Mesothelial cell of epicardium (in vitro differentiated cells): ENCODE measurements at regions not wholly inside any gene's neighbourhood (a gene's known extent, or its start where the extent isn't known, plus 50 kb on each side); places are given as distances from the start of the nearest gene placed in this dataset.
A peak's percentile ranks its signal among the peaks of the same experiment; 100 is the strongest.

Source experiments
- DNase-seq, 2 experiments: peaks; one replicate each; pipeline ENCODE4 v3.0.0; 2021; ENCODE audit warnings: low spot score in 2 of 2; ENCODE audit not compliant: unreplicated experiment in 2 of 2
- H3K27ac Mint-ChIP-seq: 2 replicates; pipeline ENCODE4 v1.8.0; 2021; ENCODE audit warnings: mixed read lengths
- H3K27me3 Mint-ChIP-seq: 2 replicates; pipeline ENCODE4 v1.8.0; 2021; ENCODE audit warnings: low read depth, mixed read lengths
- H3K36me3 Mint-ChIP-seq: 2 replicates; pipeline ENCODE4 v1.8.0; 2021; ENCODE audit warnings: mixed read lengths
- H3K4me1 Mint-ChIP-seq: 2 replicates; pipeline ENCODE4 v1.8.0; 2021; ENCODE audit warnings: mixed read lengths
- H3K4me3 Mint-ChIP-seq: 2 replicates; pipeline ENCODE4 v1.8.0; 2021; ENCODE audit warnings: mild to moderate bottlenecking, moderate library complexity, mixed read lengths
- H3K9me3 Mint-ChIP-seq: 2 replicates; pipeline ENCODE4 v1.8.0; 2021; ENCODE audit warnings: mixed read lengths
- TF ChIP-seq, protein P1 (sequence below): fragments of 200-600 bp; sonication (generic); IDR thresholded peaks from one replicate; pipeline ENCODE4 v1.5.0; 2021; ENCODE audit warnings: antibody characterized with exemption; ENCODE audit not compliant: unreplicated experiment

DNA sequence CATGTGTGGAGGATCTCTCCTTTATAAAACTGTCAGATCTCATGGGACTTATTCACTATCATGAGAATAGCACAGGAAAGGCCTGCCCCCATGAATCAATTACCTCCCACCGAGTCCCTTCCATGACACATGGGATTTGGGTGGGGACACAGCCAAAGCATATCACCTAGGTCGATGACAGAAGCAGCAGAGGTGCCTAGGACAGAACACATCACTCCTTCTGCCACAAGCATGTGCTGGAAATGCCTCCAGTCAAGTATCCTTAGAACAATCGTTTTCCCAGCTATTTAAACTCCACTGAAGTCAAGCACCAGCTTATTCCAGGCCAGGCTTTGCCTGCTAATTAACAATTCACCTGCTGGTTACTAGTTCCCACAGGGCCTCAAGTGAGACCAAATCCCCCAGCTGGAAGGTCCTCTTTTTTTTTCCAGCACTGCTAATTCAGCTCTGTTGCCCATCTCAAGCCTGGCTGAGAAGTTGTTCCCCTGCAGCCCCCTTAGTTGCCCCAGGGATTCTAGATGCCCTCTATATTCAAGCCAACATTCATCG is 212.3 kb upstream of the NUDT4 start:
- Mint-ChIP-seq H3K4me1 (peaks cover 8% of the 10 kb centered on the region), H3K27me3 (no peaks in the 10 kb centered on the region), H3K27ac (no peak overlapping the region), H3K36me3 (no peaks in the 10 kb centered on the region), H3K4me3 (no peak overlapping the region), H3K9me3 (peaks cover 4% of the 10 kb centered on the region)
- no peak for DNase-seq
- TF ChIP-seq, protein P1, sequence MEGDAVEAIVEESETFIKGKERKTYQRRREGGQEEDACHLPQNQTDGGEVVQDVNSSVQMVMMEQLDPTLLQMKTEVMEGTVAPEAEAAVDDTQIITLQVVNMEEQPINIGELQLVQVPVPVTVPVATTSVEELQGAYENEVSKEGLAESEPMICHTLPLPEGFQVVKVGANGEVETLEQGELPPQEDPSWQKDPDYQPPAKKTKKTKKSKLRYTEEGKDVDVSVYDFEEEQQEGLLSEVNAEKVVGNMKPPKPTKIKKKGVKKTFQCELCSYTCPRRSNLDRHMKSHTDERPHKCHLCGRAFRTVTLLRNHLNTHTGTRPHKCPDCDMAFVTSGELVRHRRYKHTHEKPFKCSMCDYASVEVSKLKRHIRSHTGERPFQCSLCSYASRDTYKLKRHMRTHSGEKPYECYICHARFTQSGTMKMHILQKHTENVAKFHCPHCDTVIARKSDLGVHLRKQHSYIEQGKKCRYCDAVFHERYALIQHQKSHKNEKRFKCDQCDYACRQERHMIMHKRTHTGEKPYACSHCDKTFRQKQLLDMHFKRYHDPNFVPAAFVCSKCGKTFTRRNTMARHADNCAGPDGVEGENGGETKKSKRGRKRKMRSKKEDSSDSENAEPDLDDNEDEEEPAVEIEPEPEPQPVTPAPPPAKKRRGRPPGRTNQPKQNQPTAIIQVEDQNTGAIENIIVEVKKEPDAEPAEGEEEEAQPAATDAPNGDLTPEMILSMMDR = no peak

GRCh38 chr12:93166541-93167307 is 211.0 kb upstream of the NUDT4 start:
- Mint-ChIP-seq H3K4me3 (no peak overlapping the region), H3K36me3 (no peaks in the 10 kb centered on the region), H3K27me3 (no peaks in the 10 kb centered on the region), H3K4me1 (peaks cover 10% of the 10 kb centered on the region), H3K9me3 (no peaks in the 10 kb centered on the region), H3K27ac (no peak overlapping the region)
- DNase-seq = no peak
- TF ChIP-seq, protein P1 = no peak

GRCh38 chr12:93167331-93167730 is 210.4 kb upstream of the NUDT4 start:
- Mint-ChIP-seq H3K27me3 (no peaks in the 10 kb centered on the region), H3K27ac (no peak overlapping the region), H3K4me1 (peaks cover 10% of the 10 kb centered on the region), H3K36me3 (no peaks in the 10 kb centered on the region), H3K4me3 (no peak overlapping the region), H3K9me3 (no peaks in the 10 kb centered on the region)
- TF ChIP-seq, protein P1 = no peak
- no peak for DNase-seq

GRCh38 chr12:93167841-93168492 is 209.8 kb upstream of the NUDT4 start:
- TF ChIP-seq, protein P1 = no peak
- no peaks in the 10 kb centered on the region for H3K27me3 Mint-ChIP-seq
- peaks cover 10% of the 10 kb centered on the region for H3K4me1 Mint-ChIP-seq
- no peak for DNase-seq
- H3K9me3 Mint-ChIP-seq = no peaks in the 10 kb centered on the region
- peak overlapping the region; percentile 73 for H3K4me3 Mint-ChIP-seq
- peak overlapping the region; percentile 92 for H3K27ac Mint-ChIP-seq
- no peaks in the 10 kb centered on the region for H3K36me3 Mint-ChIP-seq

DNA sequence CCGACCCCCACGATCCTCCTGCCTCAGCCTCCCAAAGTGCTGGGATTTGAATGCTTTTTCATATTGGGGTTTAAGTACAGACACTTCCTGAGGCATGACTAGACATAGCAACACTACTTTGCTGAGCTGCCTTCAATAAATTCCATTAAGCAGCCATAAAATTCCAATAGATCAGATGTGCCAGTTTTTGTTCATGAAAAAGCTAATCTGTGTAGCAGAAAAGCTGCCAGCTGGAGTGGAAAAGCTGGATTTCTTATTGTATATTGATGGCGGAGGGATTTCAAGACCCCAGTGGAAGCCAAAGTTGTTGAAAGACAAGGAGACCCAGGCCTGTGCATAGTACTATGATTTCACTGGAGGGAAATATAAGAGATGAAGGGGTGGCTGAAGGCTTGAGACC is 209.0 kb upstream of the NUDT4 start:
- TF ChIP-seq, protein P1 = no peak
- peak overlapping the region; percentile 6 for H3K4me3 Mint-ChIP-seq
- no peak for DNase-seq
- no peak overlapping the region for H3K27ac Mint-ChIP-seq
- peaks cover 10% of the 10 kb centered on the region for H3K4me1 Mint-ChIP-seq
- no peaks in the 10 kb centered on the region for H3K27me3 Mint-ChIP-seq
- H3K9me3 Mint-ChIP-seq = no peaks in the 10 kb centered on the region
- no peaks in the 10 kb centered on the region for H3K36me3 Mint-ChIP-seq
